ENCODE measurements at regions not wholly inside any gene's neighbourhood (a gene's known extent, or its start where the extent isn't known, plus 50 kb on each side); places are given as distances from the start of the nearest gene placed in this dataset.
A peak's percentile ranks its signal among the peaks of the same experiment; 100 is the strongest.

DNA sequence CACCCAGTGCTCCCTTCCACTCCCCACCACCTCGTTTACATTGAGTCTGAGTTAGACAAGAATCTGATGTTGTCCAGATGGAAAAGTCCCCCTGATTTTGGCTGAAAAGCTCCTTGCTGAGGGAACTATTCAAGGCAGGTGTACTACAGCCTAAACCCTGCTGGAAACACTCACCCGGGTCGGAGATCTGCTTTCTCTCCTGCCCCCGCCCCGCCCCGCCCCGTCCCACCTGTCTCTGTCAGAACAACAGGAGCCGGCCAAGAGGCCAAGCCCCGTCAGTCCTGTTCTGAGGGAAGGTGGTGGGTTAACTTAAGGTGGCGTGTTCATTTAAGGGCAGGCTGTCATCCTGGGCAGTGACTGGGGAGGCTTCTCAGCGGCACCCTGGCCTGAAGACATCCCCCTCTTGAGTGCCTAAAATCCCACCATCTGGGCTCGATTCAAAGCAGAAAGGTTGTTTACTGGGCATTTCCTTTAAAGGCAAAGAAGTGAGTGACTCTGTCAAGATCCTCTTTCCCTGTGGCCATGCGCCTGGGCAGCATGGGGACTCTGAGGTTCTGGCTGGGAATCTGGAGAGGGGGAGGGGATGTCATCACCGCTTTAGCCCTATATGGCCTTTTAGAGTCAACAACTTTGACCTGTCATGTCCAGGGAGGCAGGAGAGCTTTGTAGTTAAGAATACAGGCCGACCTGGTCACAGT, 71.1 kb upstream of the NEURL1B start:
- no peak for DNase-seq

DNA sequence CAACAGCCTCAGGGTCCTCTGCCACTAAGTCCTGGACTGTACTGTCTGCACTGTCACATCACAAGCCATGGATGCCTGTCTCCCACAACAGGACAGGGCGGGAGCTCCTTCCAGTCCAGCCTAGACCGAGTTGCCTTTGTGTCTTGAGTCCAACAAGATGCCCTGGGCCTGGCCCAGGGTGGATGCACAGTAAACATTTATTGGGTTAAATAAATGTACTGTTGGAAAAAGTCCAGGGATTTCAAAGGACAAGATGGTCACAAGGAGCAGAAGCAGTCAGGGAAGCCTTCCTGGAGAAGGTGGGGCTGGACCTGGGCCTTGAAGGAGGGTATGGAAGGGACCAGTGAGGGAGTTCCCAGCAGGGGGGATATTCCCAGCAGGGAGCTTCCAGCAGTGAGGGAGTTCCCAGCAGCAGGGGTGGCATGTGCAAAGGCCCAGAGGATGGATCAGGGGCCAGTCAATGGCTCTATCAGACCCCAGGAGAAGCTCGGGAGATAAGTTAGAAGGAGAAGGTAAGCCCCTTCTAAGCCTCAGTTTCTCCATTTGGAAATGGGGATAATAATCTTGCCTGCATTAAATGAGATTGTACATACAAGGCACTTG, 72.7 kb upstream of the NEURL1B start:
- DNase-seq: no peak

DNA sequence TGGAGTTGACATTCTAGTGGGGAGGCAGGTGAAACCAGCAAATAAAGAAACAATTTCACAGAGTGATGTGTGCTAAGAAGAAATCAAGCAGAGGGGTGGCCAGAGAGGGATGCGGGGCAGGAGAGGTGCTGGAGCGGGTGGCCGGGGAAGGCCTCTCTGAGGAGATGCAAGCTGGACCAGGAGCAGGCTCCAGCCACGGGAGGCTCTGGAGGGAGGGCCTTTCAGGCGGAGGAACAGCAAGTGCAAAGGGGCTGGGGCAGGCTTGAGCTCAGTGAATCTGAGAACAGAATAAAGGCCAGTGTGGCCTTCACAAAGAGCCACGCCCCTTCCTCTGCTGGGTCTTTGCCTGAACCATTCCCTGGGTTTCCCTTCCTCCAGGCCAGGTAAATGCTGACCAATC, 73.2 kb upstream of the NEURL1B start:
- no peak for DNase-seq

DNA sequence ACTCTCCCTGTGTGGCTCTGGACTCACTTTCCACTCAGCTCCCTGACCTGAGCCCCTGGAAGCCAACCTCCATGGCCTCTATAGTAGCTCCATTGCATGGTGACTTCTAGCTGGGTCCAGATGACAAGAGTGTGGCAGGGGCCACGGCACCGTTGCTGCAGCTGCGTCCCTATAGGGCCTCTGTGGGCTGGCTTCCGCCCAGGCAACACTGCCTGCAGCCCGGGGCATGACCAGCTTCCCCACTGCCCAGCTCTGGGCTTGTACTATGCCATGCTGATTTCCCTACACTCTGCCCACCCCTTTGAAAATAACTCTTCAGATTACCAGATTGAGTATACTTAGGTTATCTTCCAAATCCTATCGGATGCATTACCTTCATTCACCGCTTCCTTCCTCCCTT, 73.8 kb upstream of the NEURL1B start:
- no peak for DNase-seq

DNA sequence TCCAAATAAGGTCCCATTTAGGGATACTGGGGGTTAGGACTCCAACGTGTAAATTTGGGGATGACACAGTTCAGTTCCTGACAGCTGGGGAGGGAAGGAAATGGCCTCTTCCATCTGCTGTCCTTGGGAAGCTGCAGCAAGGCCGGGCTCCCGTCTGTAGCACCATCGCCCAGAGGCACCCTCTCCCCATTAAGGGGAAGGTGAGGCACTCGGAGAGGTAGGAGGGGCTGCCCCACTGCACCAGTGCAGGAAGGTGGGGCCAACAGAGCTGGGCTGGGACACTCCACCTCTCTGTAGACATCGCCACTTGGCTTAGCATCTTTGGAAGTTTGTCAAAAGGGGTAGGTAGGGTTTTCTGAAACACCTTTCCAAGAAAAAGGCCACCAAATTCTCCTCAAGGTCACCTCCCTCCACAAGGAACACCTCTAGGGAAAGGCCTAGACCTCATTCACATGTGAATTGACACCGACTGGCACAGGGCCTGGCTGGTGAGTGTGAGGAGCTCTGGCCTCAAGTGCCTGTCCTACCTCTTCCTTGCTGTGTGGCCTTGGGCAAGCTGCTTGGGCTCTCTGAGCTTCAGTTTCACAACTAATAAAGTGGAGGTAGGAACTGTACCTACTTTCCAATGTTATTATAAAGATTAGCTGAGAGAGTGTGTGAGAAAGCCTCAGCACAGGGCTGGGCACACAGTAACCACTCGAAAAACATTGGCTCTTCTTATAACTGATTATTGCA, 75.0 kb upstream of the NEURL1B start:
- no peak for DNase-seq

DNA sequence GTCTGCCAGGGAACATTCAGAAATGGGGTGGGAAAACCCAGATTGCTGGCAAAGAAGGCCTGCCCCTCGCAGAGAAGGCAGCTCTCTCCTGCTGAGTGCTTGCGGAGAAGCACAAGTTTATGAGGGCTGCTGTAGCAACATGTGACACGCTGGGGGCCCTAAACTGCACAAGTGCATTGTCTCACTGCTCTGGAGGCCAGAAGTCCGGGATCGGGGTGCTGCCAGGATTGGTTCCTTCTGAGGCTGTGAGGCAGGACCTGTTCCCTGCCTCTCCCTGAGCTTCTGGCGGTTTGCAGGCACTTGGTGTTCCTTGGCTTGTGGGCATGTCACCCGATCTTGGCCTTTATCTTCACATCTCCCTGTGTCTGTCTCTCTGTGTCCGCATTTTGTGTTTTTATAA, 75.6 kb upstream of the NEURL1B start:
- DNase-seq: no peak

DNA sequence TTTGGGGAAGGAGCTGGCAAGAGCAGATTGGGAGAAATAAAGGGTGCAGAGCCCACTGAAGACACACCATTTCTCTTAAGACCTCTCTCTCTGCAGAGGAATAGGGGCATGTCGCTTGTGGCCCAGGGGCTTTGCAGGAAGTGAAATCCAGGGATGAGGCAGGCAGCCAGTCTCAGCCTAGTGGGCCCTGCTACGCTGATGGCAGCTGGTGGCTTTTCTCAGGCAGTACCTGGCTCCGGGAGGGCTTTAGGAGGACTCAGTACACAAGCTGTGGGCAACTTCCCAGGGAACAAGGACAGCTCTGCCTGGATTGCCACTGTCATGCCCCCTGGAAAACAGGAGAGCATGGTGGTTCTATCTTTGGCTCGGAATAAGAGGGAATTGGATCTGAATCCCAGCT, 76.2 kb upstream of the NEURL1B start:
- DNase-seq: no peak

DNA sequence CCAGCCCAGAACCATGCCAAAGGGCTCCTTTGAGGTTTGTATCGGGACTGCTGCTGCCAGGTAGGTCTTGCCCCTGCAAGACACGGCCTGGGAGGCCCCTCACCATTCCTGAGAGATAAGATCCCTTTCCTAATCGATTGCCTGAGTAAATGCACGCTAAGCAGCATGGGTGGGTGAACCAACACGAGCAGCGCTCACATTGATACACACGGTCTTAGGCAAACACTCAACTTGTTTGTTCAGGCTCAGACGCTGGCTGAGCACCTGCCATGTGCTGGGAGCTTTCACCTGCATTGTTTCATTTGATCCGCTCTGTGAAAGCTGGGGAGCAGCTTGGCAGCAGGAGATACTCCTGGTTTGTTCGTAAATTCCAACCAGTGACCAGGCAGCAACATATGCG, 76.9 kb upstream of the NEURL1B start:
- no peak for DNase-seq

DNA sequence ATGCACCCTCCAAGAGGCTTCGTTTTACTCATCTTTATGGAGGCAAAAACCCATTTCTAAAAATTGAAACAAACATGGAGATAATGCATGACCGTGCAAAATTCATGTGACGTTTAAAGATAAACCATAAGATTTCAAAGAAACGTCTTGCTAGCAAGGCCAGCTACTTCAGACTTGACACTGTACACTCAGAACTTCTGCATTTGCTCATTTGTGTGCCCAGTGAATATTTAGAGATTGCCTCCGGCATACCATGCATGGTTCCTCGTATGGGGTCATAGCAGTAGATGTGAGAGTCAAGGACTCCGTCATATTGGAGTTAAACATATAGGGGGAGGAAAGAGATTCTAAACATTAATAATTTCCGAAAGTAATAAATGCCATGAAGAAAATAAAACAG, 78.6 kb upstream of the NEURL1B start:
- no peak for DNase-seq

DNA sequence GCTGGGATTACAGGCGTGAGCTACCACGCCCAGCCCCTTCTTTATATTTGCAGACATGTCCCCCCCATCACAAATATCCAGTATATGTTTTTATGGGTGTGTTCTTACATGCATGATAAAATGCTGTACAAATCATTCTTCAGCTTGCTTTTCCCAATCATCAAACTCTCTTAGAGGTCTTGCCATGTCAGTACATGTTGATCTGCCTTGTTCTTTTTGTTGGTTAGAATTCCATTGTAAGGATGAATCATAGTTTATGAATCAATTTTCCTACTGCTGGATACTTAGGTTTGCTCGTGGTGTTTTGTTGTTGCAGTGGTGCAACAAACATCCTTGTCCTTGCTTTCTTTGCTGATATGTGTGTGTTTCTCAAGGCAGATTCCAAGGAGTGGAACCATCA, 79.9 kb upstream of the NEURL1B start:
- DNase-seq: no peak

DNA sequence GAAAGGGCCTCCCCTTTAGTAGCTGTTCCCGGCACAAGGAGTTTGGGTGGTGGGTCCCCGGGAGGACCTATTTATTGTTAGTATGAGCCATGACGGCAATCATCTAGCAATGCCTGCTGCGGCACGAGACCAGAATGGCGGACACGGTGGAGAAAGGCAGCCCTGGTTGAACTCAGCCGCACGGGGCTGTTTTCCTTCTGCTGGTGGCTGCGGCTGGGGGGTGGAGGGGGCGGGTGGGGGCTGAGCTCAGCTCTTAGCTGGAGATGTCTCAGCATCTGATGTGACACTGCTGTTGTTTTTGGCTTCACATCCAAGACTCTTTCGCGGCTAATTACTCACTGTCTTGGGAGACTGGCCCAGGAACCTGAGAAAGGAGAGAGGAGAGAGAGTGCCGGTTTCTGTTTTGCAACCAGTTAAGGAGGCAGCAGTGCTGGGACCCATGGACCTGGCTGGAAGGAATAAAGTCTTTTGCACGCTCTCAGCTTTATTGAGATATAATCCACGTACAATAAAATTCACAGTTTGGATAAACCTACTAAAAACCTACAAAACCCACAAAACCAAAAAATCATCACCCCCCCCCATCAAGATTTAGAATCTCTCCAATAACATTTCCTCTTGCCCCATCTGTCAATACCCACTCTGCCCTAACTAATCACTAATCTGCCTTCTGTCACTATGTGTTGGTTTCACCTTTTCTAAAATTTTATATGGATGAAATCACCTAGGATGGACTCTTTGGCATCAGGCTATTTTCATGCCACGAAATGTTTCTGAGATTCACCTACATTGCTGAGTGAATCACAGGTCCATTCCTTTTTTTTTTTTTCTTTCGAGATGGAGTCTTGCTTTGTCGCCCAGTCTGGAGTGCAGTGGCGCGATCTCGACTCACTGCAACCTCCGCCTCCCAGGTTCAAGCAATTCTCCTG, 81.8 kb upstream of the NEURL1B start:
- DNase-seq: peak; percentile 90

DNA sequence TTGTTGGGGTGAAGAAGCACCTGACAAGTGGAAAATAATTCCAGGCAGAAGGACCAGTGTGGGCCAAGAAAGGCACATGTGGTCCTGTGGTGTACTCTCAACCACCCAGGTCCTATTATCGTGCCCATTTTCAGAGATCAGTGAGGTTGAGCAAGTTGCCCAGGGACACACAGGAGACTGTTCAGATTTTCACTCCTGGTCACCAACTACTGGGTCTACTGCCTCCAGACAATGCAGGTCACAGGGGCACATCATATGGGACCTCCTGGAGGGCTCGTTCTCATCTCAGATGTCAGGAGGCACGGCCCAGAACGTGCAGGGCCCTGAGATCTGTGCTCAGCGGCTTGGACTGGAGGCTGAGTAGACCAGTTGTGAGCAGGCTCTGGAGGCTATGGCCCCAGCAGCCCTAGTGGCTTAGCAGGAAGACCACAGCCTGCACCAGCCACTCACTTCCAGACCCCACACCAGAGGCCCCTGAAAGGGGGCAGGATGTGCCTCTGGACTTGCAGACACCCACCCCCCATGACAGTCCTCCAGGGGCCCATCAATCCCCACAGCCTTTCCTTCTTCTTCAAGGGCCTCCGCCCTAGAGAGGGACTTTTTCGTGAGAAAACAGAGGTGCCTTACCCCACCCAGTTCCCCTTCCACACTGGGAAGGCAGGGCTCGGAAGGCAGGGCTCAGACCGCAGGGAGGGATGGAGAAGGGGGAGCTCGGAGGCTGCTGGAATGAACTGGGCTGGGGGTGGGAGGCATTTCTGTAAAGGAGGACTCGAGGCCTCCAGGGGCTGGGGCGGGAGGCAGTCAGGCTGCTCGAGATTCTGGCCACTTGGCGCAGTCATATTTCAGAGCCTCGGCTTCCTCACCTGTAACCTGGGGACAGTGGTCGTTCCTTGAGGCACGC, 82.7 kb upstream of the NEURL1B start:
- DNase-seq: no peak

DNA sequence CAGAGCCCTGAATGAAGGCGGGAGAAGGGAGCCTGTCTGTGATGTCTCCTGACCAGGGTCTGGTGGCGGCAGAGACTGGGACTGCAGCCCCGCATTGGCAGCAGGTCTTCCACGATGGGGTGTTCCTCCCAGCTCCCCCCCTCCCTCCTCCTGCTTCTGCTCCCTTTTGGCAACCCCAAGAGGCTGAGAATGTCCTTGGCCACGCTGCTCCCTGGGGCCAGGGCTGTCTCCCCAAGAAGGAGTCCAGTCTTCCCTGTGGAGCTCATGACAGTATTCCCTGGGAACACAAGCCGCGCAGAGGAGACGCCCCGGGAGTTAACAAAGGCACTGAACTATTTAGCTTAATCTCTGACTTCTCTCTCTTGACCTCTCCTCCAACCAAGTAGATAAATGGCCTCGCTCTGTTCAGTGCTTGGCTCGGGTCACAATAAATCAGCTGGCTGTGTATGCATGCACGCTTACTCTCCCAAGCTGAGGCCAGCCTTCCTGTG, 84.0 kb upstream of the NEURL1B start:
- DNase-seq: peak; percentile 77

DNA sequence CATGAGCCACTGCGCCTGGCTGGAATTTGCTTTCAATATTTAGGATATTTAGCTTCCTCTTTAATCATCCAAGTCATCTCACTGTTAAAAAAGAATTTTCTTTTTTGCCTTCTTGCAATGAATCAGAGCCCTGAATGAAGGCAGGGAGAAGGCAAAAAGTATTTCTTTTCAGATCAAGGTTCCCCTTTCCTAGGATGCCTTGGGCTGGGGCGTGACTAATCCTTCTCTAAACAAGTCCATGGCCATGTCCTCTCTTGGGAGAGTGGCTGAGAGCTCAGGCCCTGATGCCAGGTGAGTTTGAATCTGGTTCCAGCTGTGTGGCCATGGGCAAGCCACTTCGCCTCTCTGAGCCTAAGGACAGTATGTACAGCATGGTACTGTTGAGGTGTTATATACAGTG, 84.8 kb upstream of the NEURL1B start:
- DNase-seq: no peak

DNA sequence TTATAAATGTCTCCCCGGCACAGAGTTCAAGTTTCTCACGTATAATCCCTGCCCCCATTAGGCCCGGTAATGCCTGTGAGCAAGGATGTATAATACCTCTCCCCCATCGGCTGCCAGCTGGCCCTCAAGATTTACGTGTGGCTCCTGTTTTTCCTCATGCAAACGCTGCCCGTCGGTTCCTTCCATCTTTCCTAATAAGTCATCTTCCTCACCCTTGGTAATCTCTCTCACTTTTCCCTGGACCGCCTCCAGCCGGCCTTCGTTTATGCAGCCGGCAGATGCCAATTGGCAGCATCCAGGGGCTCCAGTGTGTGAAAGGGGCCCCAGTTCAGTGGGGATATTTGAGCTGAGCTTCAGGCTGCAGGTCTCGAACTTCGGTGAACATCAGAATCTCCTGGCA, 86.5 kb upstream of the NEURL1B start:
- no peak for DNase-seq

DNA sequence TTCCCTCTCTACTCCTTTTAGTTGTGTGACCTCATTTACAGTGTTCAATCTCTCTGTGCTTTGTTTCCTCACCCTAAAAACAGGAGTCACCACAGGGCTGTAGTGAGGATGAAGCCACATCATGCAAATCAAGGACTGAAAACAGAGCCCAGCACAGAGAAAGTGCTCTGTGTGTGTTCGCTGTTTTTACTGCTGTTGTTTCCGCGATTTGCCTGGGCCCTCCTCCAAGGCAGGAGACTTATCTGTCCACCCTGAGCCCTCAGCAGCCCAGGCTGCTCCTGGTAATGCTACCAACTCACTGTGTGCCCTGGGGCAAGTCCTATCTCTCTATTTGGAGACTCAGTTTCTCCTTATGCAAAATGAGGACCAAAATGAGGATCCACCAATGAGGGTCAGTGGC, 87.2 kb upstream of the NEURL1B start:
- no peak for DNase-seq

DNA sequence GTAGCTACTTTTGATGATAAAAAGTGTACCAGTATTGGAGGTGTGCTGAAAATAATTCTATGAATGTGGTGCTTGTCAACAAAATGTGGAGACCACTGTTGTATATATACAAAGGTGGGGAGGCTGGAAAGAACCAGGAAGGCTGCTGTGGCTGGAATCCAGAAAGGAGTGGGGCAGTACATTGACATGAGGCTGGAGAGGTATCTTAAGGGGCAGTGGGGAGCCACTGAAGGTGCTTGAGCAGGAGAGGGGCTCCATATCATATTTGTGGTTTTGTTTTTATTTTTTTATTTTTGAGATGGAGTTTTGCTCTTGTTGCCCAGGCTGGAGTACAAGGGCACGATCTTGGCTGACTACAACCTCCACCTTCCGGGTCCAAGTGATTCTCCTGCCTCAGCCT, 87.9 kb upstream of the NEURL1B start:
- DNase-seq: no peak

DNA sequence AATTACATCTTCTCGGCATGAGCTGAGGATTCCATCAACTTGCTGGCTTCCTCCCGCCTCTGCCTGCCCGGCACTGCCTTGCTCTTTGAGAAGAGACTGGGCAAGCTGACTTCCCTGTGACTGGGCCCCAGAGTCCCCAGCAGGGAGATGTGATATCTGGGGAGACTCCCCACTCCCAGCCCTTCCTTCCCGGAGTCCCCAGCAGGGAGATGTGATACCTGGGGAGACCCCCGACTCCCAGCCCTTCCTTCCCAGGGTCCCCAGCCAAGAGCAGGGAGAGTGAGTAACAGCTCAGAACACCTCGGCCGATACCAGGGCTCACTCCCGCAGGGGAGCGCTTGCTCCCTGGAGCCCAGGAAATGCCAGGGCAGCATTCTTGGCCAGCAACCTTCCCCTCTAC, 90.1 kb upstream of the NEURL1B start:
- no peak for DNase-seq

DNA sequence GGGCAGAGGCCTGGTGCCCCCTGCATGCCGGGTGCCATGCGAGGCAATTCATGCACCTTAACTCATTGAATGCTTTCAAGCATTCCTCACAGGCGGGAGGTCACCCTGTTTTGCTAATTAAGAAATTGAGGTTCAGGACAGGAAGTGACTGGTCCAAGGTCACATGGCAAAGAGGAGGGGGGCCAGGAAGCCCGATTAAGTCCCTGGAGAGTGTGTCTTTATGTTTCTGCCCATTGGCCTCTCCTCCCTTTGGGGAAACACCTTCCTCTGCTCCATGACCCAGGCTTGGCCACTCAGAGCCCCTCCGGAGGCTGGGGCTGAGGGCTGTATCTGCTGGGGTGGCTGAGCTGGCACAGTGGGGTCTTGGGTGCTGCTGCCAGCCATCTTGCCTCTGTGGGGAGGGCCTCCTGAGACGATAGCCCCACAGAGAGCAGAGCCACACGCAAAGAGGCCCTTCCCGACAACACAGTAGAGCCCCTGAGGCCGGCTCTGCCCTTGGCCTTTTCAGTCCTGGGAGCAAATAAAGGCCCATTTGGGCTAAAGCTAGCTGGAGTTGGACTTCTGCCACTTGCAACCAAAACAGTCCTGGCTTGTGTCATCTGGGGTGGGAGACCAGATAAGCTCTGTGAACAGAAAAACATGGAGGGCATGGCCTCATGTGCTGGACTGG, 90.8 kb upstream of the NEURL1B start:
- no peak for DNase-seq

DNA sequence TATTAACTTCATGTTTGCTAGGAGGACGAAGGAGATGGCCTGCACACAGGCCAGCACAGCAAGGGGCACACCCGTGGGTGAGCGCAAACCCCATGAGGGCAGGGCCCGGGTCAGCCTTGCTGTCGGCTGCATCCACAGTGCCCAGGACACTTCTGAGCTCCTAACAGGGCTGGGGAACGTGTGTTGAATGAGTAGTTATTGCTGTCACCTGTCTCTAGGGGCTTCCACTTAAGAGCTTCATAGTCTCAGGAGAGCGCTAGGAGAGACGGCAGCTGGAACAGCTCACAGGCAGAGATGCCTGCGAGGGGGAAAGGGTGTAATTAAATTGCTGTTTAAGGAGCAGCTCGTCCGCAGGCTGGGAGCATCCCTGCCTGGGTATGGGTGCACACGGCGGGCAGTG, 91.4 kb upstream of the NEURL1B start:
- DNase-seq: no peak
